GM19468 (cell line): ENCODE measurements at regions not wholly inside any gene's neighbourhood (a gene's known extent, or its start where the extent isn't known, plus 50 kb on each side); places are given as distances from the start of the nearest gene placed in this dataset.
"Not testable (repeated sequence)": the region's sequence is repeated elsewhere in the genome, so short reads cannot be mapped to it uniquely, and the experiment has no call there.

Source experiments
- ATAC-seq: cut with Tn5 transposase; IDR thresholded peaks from one replicate; pipeline ENCODE4 v1.9.1; 2021; ENCODE audit warnings: mild to moderate bottlenecking, moderate library complexity, moderate number of reproducible peaks; ENCODE audit not compliant: unreplicated experiment; ENCODE audit errors: extremely low read depth

- ATAC-seq = no peak
Observed at GRCh38 chr10:125261491-125262186, 101.3 kb upstream of the CTBP2 start.

- ATAC-seq = no peak
Observed at GRCh38 chr10:125260260-125260659, 99.9 kb upstream of the CTBP2 start.

- ATAC-seq = no peak
Observed at GRCh38 chr10:125259651-125260050, 99.3 kb upstream of the CTBP2 start.

GRCh38 chr10:125258676-125259075 is 98.3 kb upstream of the CTBP2 start:
- ATAC-seq = no peak

- no peak for ATAC-seq
Observed at GRCh38 chr10:125257521-125258108, 97.3 kb upstream of the CTBP2 start.

GRCh38 chr10:125256026-125256425 is 95.7 kb upstream of the CTBP2 start:
- no peak for ATAC-seq

GRCh38 chr10:125252937-125253336 is 92.6 kb upstream of the CTBP2 start:
- no peak for ATAC-seq

GRCh38 chr10:125250834-125251233 is 90.5 kb upstream of the CTBP2 start:
- not testable (repeated sequence) for ATAC-seq

GRCh38 chr10:125249948-125250347 is 89.6 kb upstream of the CTBP2 start:
- no peak for ATAC-seq

GRCh38 chr10:125248489-125248888 is 88.1 kb upstream of the CTBP2 start:
- no peak for ATAC-seq

- no peak for ATAC-seq
Observed at GRCh38 chr10:125247576-125247975, 87.2 kb upstream of the CTBP2 start.

- no peak for ATAC-seq
Observed at GRCh38 chr10:125243532-125244253, 83.3 kb upstream of the CTBP2 start.

GRCh38 chr10:125238682-125239081 is 78.3 kb upstream of the CTBP2 start:
- no peak for ATAC-seq

GRCh38 chr10:125236091-125236490 is 75.7 kb upstream of the CTBP2 start:
- ATAC-seq = no peak

- ATAC-seq = no peak
Observed at GRCh38 chr10:125235093-125236069, 75.0 kb upstream of the CTBP2 start.

GRCh38 chr10:125234576-125234975 is 74.2 kb upstream of the CTBP2 start:
- ATAC-seq = not testable (repeated sequence)

- ATAC-seq = no peak
Observed at GRCh38 chr10:125233726-125234125, 73.4 kb upstream of the CTBP2 start.

GRCh38 chr10:125232841-125233240 is 72.5 kb upstream of the CTBP2 start:
- no peak for ATAC-seq

- ATAC-seq = no peak
Observed at GRCh38 chr10:125231813-125232475, 71.6 kb upstream of the CTBP2 start.
